GM10266 (cell line): ENCODE measurements at regions not wholly inside any gene's neighbourhood (a gene's known extent, or its start where the extent isn't known, plus 50 kb on each side); places are given as distances from the start of the nearest gene placed in this dataset.

Experiments
- DNase-seq: peaks from one replicate; pipeline ENCODE4 v3.0.0; 2012; ENCODE audit errors: extremely low spot score
- CTCF ChIP-seq: IDR thresholded peaks from 2 replicates; pipeline ENCODE4 v1.5.1; 2012; ENCODE audit warnings: mild to moderate bottlenecking, low read depth; ENCODE audit not compliant: control insufficient read depth, insufficient read depth; ENCODE audit errors: missing control alignments

GRCh38 chr11:43626798-43627197, 53.7 kb upstream of the HSD17B12 start:
- TF ChIP-seq CTCF = no peak
- DNase-seq = no peak
